GM19035 (cell line): ENCODE measurements at regions not wholly inside any gene's neighbourhood (a gene's known extent, or its start where the extent isn't known, plus 50 kb on each side); places are given as distances from the start of the nearest gene placed in this dataset.

Experiments used
- ATAC-seq: cut with Tn5 transposase; IDR thresholded peaks from one replicate; pipeline ENCODE4 v1.9.1; 2021; ENCODE audit not compliant: unreplicated experiment

GRCh38 chr13:88071371-88071770 lies 400.2 kb downstream of the SLITRK5 start:
- ATAC-seq: no peak

GRCh38 chr13:88074794-88075510 lies 403.8 kb downstream of the SLITRK5 start:
- ATAC-seq: no peak

GRCh38 chr13:88085036-88085435 lies 413.9 kb downstream of the SLITRK5 start:
- ATAC-seq: no peak

- no peak for ATAC-seq
Measured at GRCh38 chr13:88086577-88086976, 415.4 kb downstream of the SLITRK5 start.

- no peak for ATAC-seq
Measured at GRCh38 chr13:88097541-88097940, 426.4 kb downstream of the SLITRK5 start.

GRCh38 chr13:88103824-88104223 lies 432.7 kb downstream of the SLITRK5 start:
- ATAC-seq: no peak

GRCh38 chr13:88104576-88104975 lies 433.4 kb downstream of the SLITRK5 start:
- no peak for ATAC-seq

GRCh38 chr13:88107570-88107969 lies 436.4 kb downstream of the SLITRK5 start:
- ATAC-seq: no peak

GRCh38 chr13:88112526-88112925 lies 441.4 kb downstream of the SLITRK5 start:
- ATAC-seq: no peak

GRCh38 chr13:88115976-88116375 lies 444.8 kb downstream of the SLITRK5 start:
- no peak for ATAC-seq

- no peak for ATAC-seq
Measured at GRCh38 chr13:88118952-88119351, 447.8 kb downstream of the SLITRK5 start.

- no peak for ATAC-seq
Measured at GRCh38 chr13:88124142-88124541, 453.0 kb downstream of the SLITRK5 start.

- no peak for ATAC-seq
Measured at GRCh38 chr13:88125055-88125454, 453.9 kb downstream of the SLITRK5 start.

- ATAC-seq: no peak
Measured at GRCh38 chr13:88136098-88136790, 465.1 kb downstream of the SLITRK5 start.

- no peak for ATAC-seq
Measured at GRCh38 chr13:88142653-88143052, 471.5 kb downstream of the SLITRK5 start.

GRCh38 chr13:88144580-88144979 lies 473.4 kb downstream of the SLITRK5 start:
- ATAC-seq: no peak

GRCh38 chr13:88153353-88153752 lies 482.2 kb downstream of the SLITRK5 start:
- no peak for ATAC-seq

- ATAC-seq: no peak
Measured at GRCh38 chr13:88154001-88154400, 482.8 kb downstream of the SLITRK5 start.

- ATAC-seq: no peak
Measured at GRCh38 chr13:88162076-88162702, 491.0 kb downstream of the SLITRK5 start.

GRCh38 chr13:88176231-88176630 lies 505.1 kb downstream of the SLITRK5 start:
- no peak for ATAC-seq

- no peak for ATAC-seq
Measured at GRCh38 chr13:88183440-88183839, 512.3 kb downstream of the SLITRK5 start.

- no peak for ATAC-seq
Measured at GRCh38 chr13:88188986-88189385, 517.8 kb downstream of the SLITRK5 start.
